Ovary (tissue), 3 donors: ENCODE measurements at regions not wholly inside any gene's neighbourhood (a gene's known extent, or its start where the extent isn't known, plus 50 kb on each side); places are given as distances from the start of the nearest gene placed in this dataset.

Experiments
- CTCF ChIP-seq, 3 donors: fragments of 450-650 bp in 2 of 3; fragments of 200-600 bp in 1 of 3; IDR thresholded peaks; one replicate each; pipeline versions ENCODE4 v1.5.1 to v1.8.0; 2016 to 2022; ENCODE audit warnings: antibody characterized with exemption in 3 of 3, mild to moderate bottlenecking in 1 of 3
- POLR2A ChIP-seq: fragments of 450-650 bp; IDR thresholded peaks from one replicate; pipeline ENCODE4 v1.6.1; 2017; ENCODE audit warnings: antibody characterized with exemption, mild to moderate bottlenecking, moderate library complexity
- donor health status: DM: no; HTN: no; CAD: no.

- no peak for TF ChIP-seq CTCF (IDR thresholded peaks at IDR 0.05)
- no peak for TF ChIP-seq POLR2A
Observed at GRCh38 chr4:186981161-186981560, 257.5 kb upstream of the FAT1 start.
